ENCODE measurements at regions not wholly inside any gene's neighbourhood (a gene's known extent, or its start where the extent isn't known, plus 50 kb on each side); places are given as distances from the start of the nearest gene placed in this dataset.

- DNase-seq: no peak
Observed at GRCh38 chr11:70915158-70915985, 337.0 kb downstream of the SHANK2 start.

DNA sequence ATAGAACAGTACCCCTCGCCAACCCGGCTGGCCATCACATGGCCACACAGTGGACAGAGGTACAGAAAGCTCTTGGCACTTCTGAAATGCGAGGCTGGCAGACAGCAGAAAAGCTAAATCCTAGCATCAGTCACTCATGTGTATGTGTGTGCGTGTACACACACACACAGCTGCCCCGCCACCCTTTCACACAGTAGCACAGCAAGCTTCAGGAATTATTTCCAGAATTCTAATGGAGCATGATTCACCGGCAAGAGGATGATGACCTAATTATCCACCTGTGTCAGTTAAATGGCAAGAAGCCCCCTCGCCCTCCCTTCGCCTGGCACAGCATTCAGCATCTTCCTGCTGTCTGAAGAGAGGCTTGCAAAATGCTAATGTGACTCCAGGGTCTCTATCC lies 336.0 kb downstream of the SHANK2 start:
- DNase-seq: no peak

DNA sequence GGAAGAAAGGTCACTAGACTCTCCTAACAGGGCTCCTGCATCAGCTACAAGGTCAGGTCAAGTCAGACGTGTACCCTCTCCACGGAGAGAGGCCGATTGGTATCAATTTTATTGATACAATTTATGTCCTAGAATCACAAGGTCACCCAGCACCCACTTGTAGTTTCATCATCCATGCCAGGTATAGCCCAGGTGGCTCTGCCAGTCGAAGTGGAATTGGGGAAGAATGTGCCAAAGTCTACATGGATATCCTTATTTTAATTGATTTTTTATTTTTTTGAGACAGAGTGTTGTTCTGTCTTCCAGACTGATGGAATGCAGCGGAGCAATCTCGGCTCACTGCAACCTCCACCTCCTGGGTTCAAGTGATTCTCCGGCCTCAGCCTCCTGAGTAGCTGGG lies 334.1 kb downstream of the SHANK2 start:
- no peak for DNase-seq

DNA sequence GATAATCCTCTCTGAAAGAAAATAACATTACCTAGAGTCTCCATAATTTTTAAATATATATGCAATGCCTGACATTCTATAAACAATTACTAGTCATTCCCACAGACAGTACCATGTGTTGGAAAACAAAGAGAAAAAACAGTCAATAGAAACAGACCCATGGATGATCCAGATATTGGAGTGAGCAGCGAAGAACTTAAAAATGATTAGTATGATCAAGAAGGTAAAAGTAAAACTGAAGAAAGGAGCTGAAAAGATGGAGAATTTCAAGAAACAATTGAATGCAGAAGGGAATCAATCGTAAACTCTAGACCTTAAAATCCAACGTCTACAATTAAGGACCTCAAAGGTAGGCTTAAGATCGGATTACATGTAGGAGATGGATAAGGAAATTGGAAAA lies 330.6 kb downstream of the SHANK2 start:
- DNase-seq: no peak

- no peak for DNase-seq
Observed at GRCh38 chr11:70924108-70924507, 328.3 kb downstream of the SHANK2 start.

DNA sequence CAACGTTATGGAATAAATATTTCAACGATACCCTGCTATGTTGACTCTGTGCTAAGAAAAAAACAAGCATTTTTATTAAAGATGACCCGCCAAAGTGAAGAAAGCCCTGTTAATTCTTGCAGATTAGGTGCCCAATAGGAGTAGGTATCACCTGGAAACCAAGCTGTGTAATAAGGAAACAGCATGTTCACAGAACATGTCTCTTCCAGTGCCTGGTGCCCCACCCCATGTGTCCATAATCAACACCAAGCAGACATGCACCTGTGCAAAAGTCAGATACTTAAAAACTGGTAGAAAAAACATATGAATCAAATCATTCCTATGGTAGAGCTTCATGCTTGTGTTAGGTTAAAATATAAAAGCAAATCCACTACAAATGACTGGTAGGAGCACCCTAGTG lies 327.1 kb downstream of the SHANK2 start:
- DNase-seq: no peak

DNA sequence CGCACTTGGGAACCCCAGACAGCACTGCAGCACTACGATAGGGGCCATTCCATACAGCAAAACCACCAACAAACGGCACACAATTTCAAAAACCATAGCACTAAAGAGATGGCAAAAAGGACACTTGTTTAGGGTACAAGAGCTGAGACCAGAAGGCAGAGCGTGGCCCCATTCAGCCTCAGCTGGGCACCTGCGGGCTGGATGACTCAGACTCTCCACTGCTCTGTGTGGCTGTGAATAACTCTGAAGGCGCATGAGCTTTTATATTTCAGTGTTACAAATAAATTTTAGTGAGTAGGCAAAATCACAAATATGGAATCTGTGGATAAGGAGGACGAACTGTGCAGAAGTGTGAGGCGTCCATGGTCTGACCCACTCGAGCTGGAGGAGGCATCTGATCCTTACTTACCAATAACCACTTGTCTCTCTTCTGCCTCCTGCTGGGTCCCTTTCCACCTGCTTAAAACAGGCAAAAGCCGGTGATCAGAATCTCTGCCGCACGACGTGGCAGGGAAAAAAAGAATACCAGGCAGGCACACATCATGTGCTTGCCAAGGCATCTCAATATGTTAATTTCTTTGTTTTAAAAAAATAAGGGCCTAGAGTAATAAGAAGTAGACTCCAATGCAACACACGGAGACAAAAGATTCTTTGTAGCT lies 325.7 kb downstream of the SHANK2 start:
- no peak for DNase-seq

GRCh38 chr11:70928854-70929598 lies 323.4 kb downstream of the SHANK2 start:
- DNase-seq: no peak

GRCh38 chr11:70930215-70930614 lies 322.2 kb downstream of the SHANK2 start:
- DNase-seq: no peak

GRCh38 chr11:70931430-70931829 lies 320.9 kb downstream of the SHANK2 start:
- no peak for DNase-seq

DNA sequence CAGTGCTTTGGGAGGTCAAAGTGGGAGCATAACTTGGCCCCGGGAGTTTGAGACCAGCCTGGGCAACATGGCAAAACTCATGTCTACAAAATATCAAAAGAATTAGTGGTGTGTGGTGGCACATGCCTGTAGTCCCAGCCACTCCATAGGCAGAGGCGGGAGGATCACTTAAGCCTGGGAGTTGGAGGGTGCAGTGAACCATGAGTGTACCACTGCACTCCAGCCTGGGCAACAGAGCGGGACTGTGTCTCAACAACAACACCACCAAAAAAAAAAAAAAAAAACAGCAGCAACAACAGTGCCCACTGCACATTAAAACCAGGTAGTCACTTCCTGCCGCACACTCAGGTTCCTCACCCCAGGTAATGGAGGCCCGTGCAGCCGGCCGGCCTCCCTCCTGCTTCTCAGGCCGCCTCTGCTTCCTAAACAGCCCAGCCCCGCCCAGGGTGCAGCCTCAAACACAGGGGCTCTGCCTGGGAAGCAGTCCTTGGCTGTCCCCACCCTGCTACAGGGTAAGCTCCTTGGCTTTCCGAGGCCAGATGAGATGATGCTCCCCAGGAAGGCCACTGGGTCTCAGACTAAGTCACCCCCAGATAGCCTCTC lies 318.3 kb downstream of the SHANK2 start:
- DNase-seq: no peak

- no peak for DNase-seq
Observed at GRCh38 chr11:70935006-70935768, 317.2 kb downstream of the SHANK2 start.

GRCh38 chr11:70942593-70942992 lies 309.8 kb downstream of the SHANK2 start:
- DNase-seq: no peak

DNA sequence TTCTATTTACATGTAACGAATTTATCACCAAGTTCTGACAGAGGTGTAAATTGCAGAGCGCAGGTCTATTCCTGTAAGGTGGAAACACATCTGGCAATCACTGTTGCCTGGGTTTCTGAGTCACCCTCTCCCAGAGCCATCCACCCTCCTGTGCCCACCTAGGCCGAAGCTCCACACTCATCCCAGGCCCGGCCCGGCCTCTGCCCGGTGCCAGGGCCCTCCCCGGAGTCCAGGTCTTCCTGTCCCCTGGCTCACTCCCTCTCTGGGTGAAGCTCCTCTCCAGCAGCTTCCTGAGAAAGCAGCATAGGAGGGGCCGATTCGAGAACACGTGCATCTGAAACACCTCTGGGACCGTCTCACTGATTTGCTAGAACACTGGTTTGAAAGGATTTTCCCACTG lies 308.2 kb downstream of the SHANK2 start:
- DNase-seq: no peak

GRCh38 chr11:70944636-70945035 lies 307.7 kb downstream of the SHANK2 start:
- DNase-seq: no peak

DNA sequence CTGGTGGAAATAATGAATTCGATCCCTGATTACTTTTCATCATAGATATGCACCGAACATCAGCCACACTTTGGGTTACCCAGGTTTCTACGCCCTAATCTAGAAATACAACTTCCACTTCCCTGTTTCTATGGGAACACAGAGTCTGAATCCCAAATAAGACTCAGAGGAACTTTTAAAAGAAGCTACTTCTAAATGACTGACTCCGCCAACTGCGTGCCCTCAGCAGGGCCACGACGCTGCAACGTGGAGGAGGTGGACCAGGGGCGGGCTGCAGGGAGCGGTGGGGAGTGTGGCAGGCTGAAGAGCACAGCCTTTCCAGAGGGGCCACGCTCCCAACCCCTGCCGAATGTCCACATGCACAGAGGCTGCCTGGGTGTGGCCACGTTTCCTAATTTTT lies 304.0 kb downstream of the SHANK2 start:
- DNase-seq: no peak

- DNase-seq: no peak
Observed at GRCh38 chr11:70948855-70949531, 303.4 kb downstream of the SHANK2 start.

DNA sequence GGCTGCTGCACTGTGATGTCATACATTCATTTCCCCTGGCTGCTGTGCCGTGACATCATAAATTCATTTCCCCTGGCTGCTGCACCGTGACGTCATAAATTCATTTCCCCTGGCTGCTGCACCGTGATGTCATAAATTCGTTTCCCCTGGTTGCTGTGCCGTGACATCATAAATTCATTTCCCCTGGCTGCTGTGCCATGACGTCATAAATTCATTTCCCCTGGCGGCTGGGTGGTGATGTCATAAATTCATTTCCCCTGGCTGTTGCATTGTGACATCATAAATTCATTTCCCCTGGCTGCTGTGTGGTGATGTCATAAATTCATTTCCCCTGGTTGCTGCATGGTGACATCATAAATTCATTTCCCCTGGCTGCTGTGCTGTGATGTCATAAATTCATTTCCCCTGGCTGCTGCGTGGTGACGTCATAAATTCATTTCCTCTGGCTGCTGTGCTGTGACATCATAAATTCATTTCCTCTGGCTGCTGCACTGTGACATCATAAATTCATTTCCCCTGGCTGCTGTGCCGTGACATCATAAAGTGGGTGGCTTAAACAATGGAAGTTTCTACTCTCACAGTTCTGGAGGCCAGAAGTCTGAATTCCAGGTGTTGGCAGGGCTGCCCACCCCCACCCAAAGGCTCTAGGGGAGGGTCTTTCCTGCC lies 301.1 kb downstream of the SHANK2 start:
- no peak for DNase-seq

DNA sequence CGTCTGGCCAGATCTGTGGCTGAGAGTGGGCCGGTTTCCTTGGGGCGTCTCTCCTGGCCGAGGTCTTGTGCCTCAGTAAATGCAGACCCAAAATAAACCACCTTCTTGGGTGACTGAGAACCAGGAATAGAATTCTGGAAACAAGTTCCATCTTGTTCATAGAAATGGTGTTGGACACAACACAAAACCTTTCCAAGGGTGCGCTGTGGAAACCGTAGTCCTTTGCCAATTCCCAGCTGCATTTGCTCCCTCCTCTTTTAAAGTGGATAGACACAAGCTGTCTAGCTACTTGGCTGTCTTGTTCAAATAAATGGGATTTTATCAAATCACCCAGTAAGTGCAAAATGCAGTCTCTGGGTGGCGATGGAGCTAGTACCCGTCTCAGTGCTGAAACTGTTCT lies 300.2 kb downstream of the SHANK2 start:
- DNase-seq: no peak

DNA sequence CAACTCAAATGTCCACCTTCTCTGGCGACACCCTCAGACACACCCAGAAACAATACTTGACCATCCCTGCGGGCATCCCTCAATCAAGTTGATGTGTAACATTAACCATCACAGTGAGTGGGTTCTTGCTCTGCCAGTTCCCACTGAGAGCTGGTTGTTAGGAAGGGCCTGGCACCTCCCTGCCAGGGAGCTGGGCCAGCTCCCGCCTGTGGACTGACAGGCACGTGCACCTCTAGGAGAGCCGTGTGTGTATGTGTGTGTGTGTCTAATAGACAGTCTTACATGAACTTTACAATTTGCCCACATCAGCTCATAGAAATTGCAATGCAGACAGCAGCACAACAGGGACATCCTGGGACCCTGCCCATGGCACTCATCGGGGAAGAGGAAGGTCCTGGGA lies 298.7 kb downstream of the SHANK2 start:
- DNase-seq: no peak

DNA sequence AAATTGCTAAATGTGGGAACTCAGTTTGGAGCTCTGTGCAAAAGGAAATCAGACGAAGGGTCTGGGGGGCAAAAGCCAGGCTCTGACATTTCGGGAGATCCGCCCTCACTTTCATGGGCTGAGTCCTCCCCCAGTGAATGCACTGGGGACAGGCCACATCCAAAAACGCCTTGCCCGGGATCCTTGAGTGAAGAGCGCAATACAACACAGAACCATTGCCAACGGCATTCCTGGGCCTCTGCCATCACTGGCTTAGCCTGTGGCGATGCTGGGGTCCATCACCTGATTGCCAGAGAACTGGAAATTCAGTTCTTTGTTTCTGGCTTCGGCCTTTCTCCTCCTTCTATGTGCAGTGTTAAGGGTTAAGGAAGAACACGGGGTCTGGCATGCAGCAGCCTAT lies 297.9 kb downstream of the SHANK2 start:
- no peak for DNase-seq

Measured in NCI-H1048 (cell line).